ENCODE measurements at regions not wholly inside any gene's neighbourhood (a gene's known extent, or its start where the extent isn't known, plus 50 kb on each side); places are given as distances from the start of the nearest gene placed in this dataset.

DNA sequence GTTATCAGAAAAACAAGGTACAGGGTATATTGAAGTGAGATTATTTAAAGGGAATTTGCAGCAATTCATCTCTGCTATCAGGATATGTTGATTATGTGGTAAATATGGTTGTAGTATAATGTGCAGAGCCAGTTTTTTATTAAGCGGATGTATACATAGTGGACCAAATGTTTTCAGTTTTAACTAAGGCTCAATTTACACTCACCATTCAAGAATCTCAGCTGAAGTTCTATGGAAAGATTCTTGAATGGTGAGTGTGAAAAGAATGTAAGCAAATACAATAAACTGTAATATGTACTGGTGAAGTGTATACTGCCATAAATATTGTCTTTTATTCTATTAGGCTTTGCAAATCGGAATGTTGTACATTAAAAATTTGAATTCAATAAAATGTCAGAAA, 895.9 kb upstream of the CDH10 start:
- Histone ChIP-seq H3K9me3 (ENCODE audit: insufficient read depth in 2 of 2, low read depth in 1 of 2, low read length in 1 of 2) (peaks cover 0 to 1% of the 10 kb centered on the region in 2 experiments; a peak in 1 of 4 replicates), H2BK15ac (ENCODE audit: low read length) (no peak overlapping the region)
- WGBS, 2 experiments (ENCODE audit: extremely low coverage in 1 of 2, insufficient coverage in 1 of 2, insufficient read length in 1 of 2, insufficient replicate concordance in 2 of 2, low coverage in 1 of 2, low lambda C conversion rate in 2 of 2, missing lambda C conversion rate in 1 of 2) = 88% methylated on average over 2 of the region's 2 CpGs; no CpG with 5 or more reads in 1 of the 2 experiments
- no peak for TF ChIP-seq TAF7 (optimal IDR thresholded peaks at IDR 0.05; ENCODE audit: borderline replicate concordance, low read depth, low read length)
- no peak for TF ChIP-seq RFX5 (IDR thresholded peaks at IDR 0.05; ENCODE audit: borderline replicate concordance, low read depth, low read length)
- TF ChIP-seq KDM4A (IDR thresholded peaks at IDR 0.05; ENCODE audit: low read depth, low read length, severe bottlenecking) = no peak
- TF ChIP-seq CTBP2 (IDR thresholded peaks at IDR 0.05; ENCODE audit: borderline replicate concordance, insufficient read depth, insufficient read length, low read length) = no peak
- no peak for TF ChIP-seq SP2 (IDR thresholded peaks at IDR 0.05; ENCODE audit: low read length)
- TF ChIP-seq RXRA (IDR thresholded peaks at IDR 0.05; ENCODE audit: insufficient read depth, low read depth, low read length) = no peak
- TF ChIP-seq EZH2 (IDR thresholded peaks at IDR 0.05; ENCODE audit: low read depth, low read length, severe bottlenecking) = no peak
- TF ChIP-seq, protein P1, sequence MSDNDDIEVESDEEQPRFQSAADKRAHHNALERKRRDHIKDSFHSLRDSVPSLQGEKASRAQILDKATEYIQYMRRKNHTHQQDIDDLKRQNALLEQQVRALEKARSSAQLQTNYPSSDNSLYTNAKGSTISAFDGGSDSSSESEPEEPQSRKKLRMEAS (IDR thresholded peaks at IDR 0.05) = no peak
- no peak for TF ChIP-seq RNF2 (IDR thresholded peaks at IDR 0.05; ENCODE audit: borderline replicate concordance, low read depth, low read length, missing control alignments, poor library complexity, severe bottlenecking)
- TF ChIP-seq NRF1 (IDR thresholded peaks at IDR 0.05; ENCODE audit: low read depth, low read length) = no peak
- no peak for TF ChIP-seq GABPA (IDR thresholded peaks at IDR 0.05; ENCODE audit: borderline replicate concordance, insufficient read depth, low read length)
- no peak for TF ChIP-seq HDAC2 (IDR thresholded peaks at IDR 0.05; ENCODE audit: borderline replicate concordance in 1 of 2, low read depth in 2 of 2, low read length in 2 of 2)

More for the DNA sequence above, 895.9 kb upstream of the CDH10 start:
- no peak overlapping the region for H2BK120ac ChIP-seq (replicated peaks; ENCODE audit: low read depth, low read length)
- no peak overlapping the region for H3K18ac ChIP-seq (ENCODE audit: extremely low read depth, low read length)
- H4K8ac ChIP-seq (ENCODE audit: extremely low read depth, insufficient read depth, low read length) = no peak overlapping the region
- no peak overlapping the region for H4K91ac ChIP-seq (replicated peaks; ENCODE audit: insufficient read length, low read length)
- no peak overlapping the region for H3K9ac ChIP-seq (replicated peaks in 1 of 4; ENCODE audit: extremely low read depth in 1 of 4, low read depth in 3 of 4, low read length in 3 of 4)
- no peak overlapping the region for H2AFZ ChIP-seq (ENCODE audit: low read length)
- H4K5ac ChIP-seq (ENCODE audit: insufficient read length, low read depth, low read length) = no peak overlapping the region
- no peak overlapping the region for H3K4ac ChIP-seq (replicated peaks; ENCODE audit: insufficient read length, low read depth, low read length)
- H3K4me3 ChIP-seq (ENCODE audit: extremely low read depth in 1 of 4, insufficient read depth in 2 of 4, low read depth in 3 of 4, low read length in 4 of 4) = no peak overlapping the region
- no peaks in the 10 kb centered on the region for H3K79me1 ChIP-seq (ENCODE audit: low read depth, low read length)
- FAIRE-seq = no peak
- H2AK5ac ChIP-seq (ENCODE audit: low read depth, low read length) = no peak overlapping the region
- ChIA-PET CTCF (ENCODE audit: partially characterized antibody) (no interaction called here), POLR2A (ENCODE audit: partially characterized antibody) (no interaction called here)
- H2BK12ac ChIP-seq (ENCODE audit: low read depth, low read length) = no peak overlapping the region
- no peak overlapping the region for H3K27ac ChIP-seq (ENCODE audit: low read depth, low read length)
- H3K4me2 ChIP-seq (ENCODE audit: insufficient read depth in 1 of 2, low read depth in 2 of 2, low read length in 2 of 2) = no peak overlapping the region
- no peaks in the 10 kb centered on the region for H3K27me3 ChIP-seq (replicated peaks in 1 of 4; ENCODE audit: control insufficient read depth in 3 of 4, extremely low read depth in 1 of 4, insufficient read depth in 3 of 4, low read length in 3 of 4)
- H2BK20ac ChIP-seq (ENCODE audit: low read length) = no peak overlapping the region
- H3K36me3 ChIP-seq (ENCODE audit: control insufficient read depth in 2 of 4, insufficient read depth in 4 of 4, low read length in 3 of 4) = no peaks in the 10 kb centered on the region
- H3K79me2 ChIP-seq (ENCODE audit: control insufficient read depth in 1 of 2, insufficient read depth in 2 of 2, low read length in 2 of 2) = no peaks in the 10 kb centered on the region
- DNase-seq (ENCODE audit: low read depth in 1 of 2, low spot score in 2 of 2) = no peak
- H3K23ac ChIP-seq (ENCODE audit: insufficient read length) = no peak overlapping the region
- no peaks in the 10 kb centered on the region for H3K4me1 ChIP-seq (replicated peaks in 1 of 4; ENCODE audit: control insufficient read depth in 3 of 4, insufficient read depth in 4 of 4, low read length in 3 of 4)
- no peaks in the 10 kb centered on the region for H3K23me2 ChIP-seq (ENCODE audit: low read depth, low read length)
- H3K14ac ChIP-seq (ENCODE audit: insufficient read length) = no peak overlapping the region
- H4K20me1 ChIP-seq (replicated peaks in 1 of 2; ENCODE audit: control insufficient read depth in 1 of 2, insufficient read depth in 2 of 2, low read length in 2 of 2) = no peaks in the 10 kb centered on the region
- H2BK5ac ChIP-seq (ENCODE audit: low read depth, low read length) = no peak overlapping the region
- no peak overlapping the region for H3K56ac ChIP-seq (replicated peaks; ENCODE audit: insufficient read length, low read depth, low read length)

Data from H1 (cell line).